HepG2 (cell line): ENCODE measurements at regions not wholly inside any gene's neighbourhood (a gene's known extent, or its start where the extent isn't known, plus 50 kb on each side); places are given as distances from the start of the nearest gene placed in this dataset.

Experiments used
- ATAC-seq: fragments of 200-7000 bp; cut with Tn5 transposase; 3 replicates; pipeline ENCODE4 v1.9.1; 2020; ENCODE audit warnings: mild to moderate bottlenecking, moderate library complexity
- BruUV-seq: library from RNA; stranded (reverse); fragments of 400-500 nt; replicated peaks from 2 replicates; lab custom pipeline; 2021; lab: Mats Ljungman, UMichigan
- CTCF ChIA-PET: fragments of 300-600 bp; formaldehyde crosslinking; extraction: SDS; loops from one replicate; lab custom pipeline; 2021; ENCODE audit warnings: low total read pairs, inconsistent platforms, low intra/inter-chr PET ratio; lab: Yijun Ruan, JAX
- POLR2A ChIA-PET: fragments of 350-600 bp; sonication (Branson Sonifier 250); formaldehyde crosslinking; loops from one replicate; lab custom pipeline; 2020; ENCODE audit warnings: antibody characterized with exemption, inconsistent platforms; lab: Yijun Ruan, JAX
- DNase-seq: peaks from one replicate; pipeline ENCODE4 v3.0.0-alpha.2; 2015; ENCODE audit warnings: low spot score
- FAIRE-seq: peaks from 3 replicates; lab custom pipeline; 2011; peaks lifted over from hg19 to GRCh38; lab: Jason Lieb, UNC
- H2AFZ ChIP-seq: one replicate; pipeline ENCODE4 v1.6.1; 2011; ENCODE audit warnings: low read length, inconsistent platforms
- H3K27ac ChIP-seq: fragments of 300-600 bp; 3 replicates; pipeline ENCODE4 v1.8.0; 2011; ENCODE audit warnings: mixed run types, mild to moderate bottlenecking, mixed read lengths, low read length, inconsistent platforms; ENCODE audit not compliant: insufficient read depth; ENCODE audit errors: extremely low read length
- H3K27me3 ChIP-seq, 2 experiments: fragments of 200-600 bp in 1 of 2; 2 replicates in 1 of 2; 3 replicates in 1 of 2; pipeline versions ENCODE4 v1.6.0 to v1.8.0; 2011; ENCODE audit warnings: low read length in 2 of 2, mild to moderate bottlenecking in 2 of 2, moderate library complexity in 2 of 2, inconsistent platforms in 1 of 2; ENCODE audit not compliant: insufficient read depth in 2 of 2, control insufficient read depth in 1 of 2
- H3K36me3 ChIP-seq, 2 experiments: fragments of 200-600 bp in 1 of 2; replicated peaks in 1 of 2; 2 replicates in 1 of 2; 3 replicates in 1 of 2; pipeline versions ENCODE4 v1.5.1 to v1.8.0; 2011; ENCODE audit warnings: low read length in 2 of 2, inconsistent platforms in 1 of 2; ENCODE audit not compliant: insufficient read depth in 2 of 2, control insufficient read depth in 1 of 2
- H3K4me1 ChIP-seq: 2 replicates; pipeline ENCODE4 v1.5.1; 2012; ENCODE audit warnings: low read length, inconsistent platforms; ENCODE audit not compliant: insufficient read depth
- H3K4me2 ChIP-seq: 2 replicates; pipeline ENCODE4 v1.6.0; 2011; ENCODE audit warnings: low read depth, low read length, inconsistent platforms
- H3K4me3 ChIP-seq, 3 experiments: fragments of 200-600 bp in 1 of 3; sonication (generic), shearing (Covaris generic) in 1 of 3; replicated peaks in 1 of 3; 2 replicates each; pipeline ENCODE4 v1.5.1; 2011 to 2016; ENCODE audit warnings: low read length in 3 of 3, inconsistent platforms in 2 of 3, low read depth in 2 of 3, mild to moderate bottlenecking in 2 of 3, control low read depth in 1 of 3, mixed read lengths in 1 of 3; ENCODE audit not compliant: insufficient read depth in 1 of 3
- H3K79me2 ChIP-seq: one replicate; pipeline ENCODE4 v1.6.1; 2011; ENCODE audit warnings: low read length, inconsistent platforms; ENCODE audit not compliant: insufficient read depth
- H3K9ac ChIP-seq: 2 replicates; pipeline ENCODE4 v1.6.0; 2011; ENCODE audit warnings: mild to moderate bottlenecking, low read depth, low read length, inconsistent platforms; ENCODE audit not compliant: insufficient read depth
- H3K9me3 ChIP-seq: 2 replicates; pipeline ENCODE4 v1.5.1; 2012; ENCODE audit warnings: mild to moderate bottlenecking, low read length
- H4K20me1 ChIP-seq: 2 replicates; pipeline ENCODE4 v1.6.0; 2011; ENCODE audit warnings: inconsistent platforms, mild to moderate bottlenecking, low read length, moderate library complexity; ENCODE audit not compliant: insufficient read depth
- CENPX ChIP-seq: sonication (generic); formaldehyde crosslinking; IDR thresholded peaks from 2 replicates; pipeline ENCODE4 v1.9.0; 2021; ENCODE audit warnings: mild to moderate bottlenecking, missing genetic modification reagents, moderate library complexity
- GTF3A ChIP-seq: sonication (generic); formaldehyde crosslinking; conservative IDR thresholded peaks from 2 replicates; pipeline ENCODE4 v1.4.0; 2020; ENCODE audit warnings: mild to moderate bottlenecking, missing genetic modification reagents
- HIVEP1 ChIP-seq: sonication (generic); formaldehyde crosslinking; IDR thresholded peaks from 2 replicates; pipeline ENCODE4 v1.4.0; 2020; ENCODE audit warnings: mild to moderate bottlenecking, missing genetic modification reagents
- IKZF1 ChIP-seq: fragments of 450-650 bp; IDR thresholded peaks from 2 replicates; pipeline ENCODE4 v1.7.1; 2016
- NR2F6 ChIP-seq, 2 experiments: IDR thresholded peaks; 2 replicates each; pipeline ENCODE4 v1.6.1; 2016; ENCODE audit warnings: antibody characterized with exemption in 1 of 2, mild to moderate bottlenecking in 1 of 2
- SP2 ChIP-seq: sonication (generic); formaldehyde crosslinking; IDR thresholded peaks from 2 replicates; pipeline ENCODE4 v1.5.1; 2020; ENCODE audit warnings: mild to moderate bottlenecking, missing genetic modification reagents
- ZBTB3 ChIP-seq: sonication (generic); formaldehyde crosslinking; IDR thresholded peaks from 2 replicates; pipeline ENCODE4 v1.4.0; 2020; ENCODE audit warnings: low read depth, mild to moderate bottlenecking, moderate library complexity, missing genetic modification reagents, borderline replicate concordance
- ZNF224 ChIP-seq: sonication (generic); formaldehyde crosslinking; IDR thresholded peaks from 2 replicates; pipeline ENCODE4 v1.5.0; 2020; ENCODE audit warnings: mild to moderate bottlenecking, missing genetic modification reagents
- ZNF3 ChIP-seq: IDR thresholded peaks from 2 replicates; pipeline ENCODE4 v1.7.0; 2017; ENCODE audit warnings: inconsistent platforms
- ZNF468 ChIP-seq: sonication (generic); formaldehyde crosslinking; IDR thresholded peaks from 2 replicates; pipeline ENCODE4 v1.8.0; 2022; ENCODE audit warnings: mild to moderate bottlenecking, moderate library complexity, missing genetic modification reagents
- ZNF556 ChIP-seq: sonication (generic); formaldehyde crosslinking; IDR thresholded peaks from 2 replicates; pipeline ENCODE4 v1.4.0; 2020; ENCODE audit warnings: mild to moderate bottlenecking, missing genetic modification reagents, borderline replicate concordance
- ZNF780A ChIP-seq: sonication (generic); formaldehyde crosslinking; IDR thresholded peaks from 2 replicates; pipeline ENCODE4 v1.8.0; 2022; ENCODE audit warnings: mild to moderate bottlenecking, missing genetic modification reagents, moderate library complexity
- ZNF879 ChIP-seq: sonication (generic); formaldehyde crosslinking; IDR thresholded peaks from 2 replicates; pipeline ENCODE4 v1.8.1; 2023; ENCODE audit warnings: missing genetic modification reagents
- ZNF883 ChIP-seq: sonication (generic); formaldehyde crosslinking; IDR thresholded peaks from 2 replicates; pipeline ENCODE4 v1.5.1; 2020; ENCODE audit warnings: mild to moderate bottlenecking, missing genetic modification reagents; ENCODE audit errors: not compliant biosample characterization
- ZSCAN12 ChIP-seq: sonication (generic); formaldehyde crosslinking; IDR thresholded peaks from 2 replicates; pipeline ENCODE4 v1.9.0; 2021; ENCODE audit warnings: mild to moderate bottlenecking, missing genetic modification reagents
- WGBS: methylation state at CpG from one replicate; pipeline ENCODE4 v1.1.6; 2017; ENCODE audit warnings: low lambda C conversion rate; 5-methylcytosine and 5-hydroxymethylcytosine counted together
- in situ Hi-C: cut with HindIII; loops from 2 replicates; pipeline ENCODE4 v1.10.0; 2017; ENCODE audit warnings: low pct_unique_long_range_greater_than_20kb; ENCODE audit not compliant: extremely low pct_ligation_motif_present
- intact Hi-C: fragments of 100-400 bp; cut with micrococcal nuclease; formaldehyde crosslinking; loops from one replicate; pipeline ENCODE4 v1.10.0; 2022; ENCODE audit not compliant: unreplicated experiment
- TF ChIP-seq, protein P1 (sequence below): sonication (generic); formaldehyde crosslinking; IDR thresholded peaks from 2 replicates; pipeline ENCODE4 v1.8.1; 2023; ENCODE audit warnings: mild to moderate bottlenecking, moderate library complexity, missing genetic modification reagents
- TF ChIP-seq, protein P2 (sequence below): sonication (generic); formaldehyde crosslinking; IDR thresholded peaks from 2 replicates; pipeline ENCODE4 v1.4.0; 2020; ENCODE audit warnings: missing genetic modification reagents
- TF ChIP-seq, protein P3 (sequence below), 2 experiments: fragments of 450-650 bp in 1 of 2; sonication (generic) in 1 of 2; formaldehyde crosslinking; IDR thresholded peaks; 2 replicates each; pipeline versions ENCODE4 v1.5.0 to v1.8.0; 2020 to 2022; ENCODE audit warnings: mild to moderate bottlenecking in 1 of 2, missing genetic modification reagents in 1 of 2
- TF ChIP-seq, protein P4 (sequence below): sonication (generic); formaldehyde crosslinking; IDR thresholded peaks from 2 replicates; pipeline ENCODE4 v1.8.1; 2023; ENCODE audit warnings: mild to moderate bottlenecking, missing genetic modification reagents
- TF ChIP-seq, protein P5 (sequence below): sonication (generic); formaldehyde crosslinking; IDR thresholded peaks from 2 replicates; pipeline ENCODE4 v1.5.1; 2020; ENCODE audit warnings: missing genetic modification reagents, mild to moderate bottlenecking, borderline replicate concordance

DNA sequence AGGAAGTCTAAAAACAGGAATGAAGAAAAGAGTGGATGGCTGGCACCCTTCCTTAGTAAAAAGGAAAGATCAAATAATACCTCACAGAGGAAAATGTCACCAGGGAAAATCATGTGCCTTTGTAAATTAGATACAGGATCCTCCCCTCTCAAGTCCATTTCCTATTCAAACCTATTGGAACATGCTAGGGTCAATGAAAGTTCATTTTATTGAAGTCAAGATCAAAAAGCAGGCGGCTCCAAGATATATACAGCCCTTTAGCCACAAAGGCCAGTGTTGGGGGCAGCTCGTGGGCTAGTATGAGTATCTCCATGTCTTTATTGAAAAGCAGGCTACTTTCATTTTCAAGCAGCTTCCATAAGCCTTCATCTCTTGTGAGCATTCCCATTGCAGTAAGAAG lies 141.1 kb downstream of the QDPR start:
- no TSS peak for BruUV-seq
- intact Hi-C loops (no loop called here), in situ Hi-C loops (no loop called here)
- CTCF ChIA-PET, result no interaction called here
- H4K20me1 ChIP-seq, result no peaks in the 10 kb centered on the region
- H3K79me2 ChIP-seq, result no peaks in the 10 kb centered on the region
- H3K4me2 ChIP-seq, result no peak overlapping the region
- no peak overlapping the region for H2AFZ ChIP-seq
- 9% methylated on average over 2 of the region's 2 CpGs for WGBS
- ATAC-seq (no peak), FAIRE-seq (no peak), DNase-seq (no peak)
- no peak overlapping the region for H3K4me3 ChIP-seq
- H3K9me3 ChIP-seq, result no peaks in the 10 kb centered on the region
- H3K27me3 ChIP-seq, result no peaks in the 10 kb centered on the region
- no peaks in the 10 kb centered on the region for H3K36me3 ChIP-seq
- H3K27ac ChIP-seq, result no peak overlapping the region
- H3K9ac ChIP-seq, result no peak overlapping the region
- POLR2A ChIA-PET, result no interaction called here
- H3K4me1 ChIP-seq, result no peaks in the 10 kb centered on the region
- TF ChIP-seq, protein P1, sequence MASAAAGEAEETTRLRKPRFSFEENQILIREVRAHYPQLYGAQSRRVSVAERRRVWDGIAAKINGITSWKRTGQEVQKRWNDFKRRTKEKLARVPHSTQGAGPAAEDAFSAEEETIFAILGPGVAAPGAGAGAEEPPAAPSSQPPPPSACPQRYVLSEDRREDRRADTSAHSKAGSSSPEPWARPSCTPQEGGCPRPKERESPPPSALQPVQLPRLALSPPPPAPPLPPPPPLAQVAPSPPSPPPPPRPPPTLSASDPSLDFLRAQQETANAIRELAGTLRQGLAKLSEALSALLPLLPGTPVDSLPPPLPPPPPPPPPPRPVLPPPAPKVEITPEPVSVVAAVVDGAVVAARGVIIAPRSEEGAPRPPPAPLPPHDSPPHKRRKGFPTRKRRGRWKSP, result no peak
- no peak for TF ChIP-seq HIVEP1 (CRISPR knock-in tag)
- TF ChIP-seq ZBTB3 (CRISPR knock-in tag), result no peak
- TF ChIP-seq, protein P2, sequence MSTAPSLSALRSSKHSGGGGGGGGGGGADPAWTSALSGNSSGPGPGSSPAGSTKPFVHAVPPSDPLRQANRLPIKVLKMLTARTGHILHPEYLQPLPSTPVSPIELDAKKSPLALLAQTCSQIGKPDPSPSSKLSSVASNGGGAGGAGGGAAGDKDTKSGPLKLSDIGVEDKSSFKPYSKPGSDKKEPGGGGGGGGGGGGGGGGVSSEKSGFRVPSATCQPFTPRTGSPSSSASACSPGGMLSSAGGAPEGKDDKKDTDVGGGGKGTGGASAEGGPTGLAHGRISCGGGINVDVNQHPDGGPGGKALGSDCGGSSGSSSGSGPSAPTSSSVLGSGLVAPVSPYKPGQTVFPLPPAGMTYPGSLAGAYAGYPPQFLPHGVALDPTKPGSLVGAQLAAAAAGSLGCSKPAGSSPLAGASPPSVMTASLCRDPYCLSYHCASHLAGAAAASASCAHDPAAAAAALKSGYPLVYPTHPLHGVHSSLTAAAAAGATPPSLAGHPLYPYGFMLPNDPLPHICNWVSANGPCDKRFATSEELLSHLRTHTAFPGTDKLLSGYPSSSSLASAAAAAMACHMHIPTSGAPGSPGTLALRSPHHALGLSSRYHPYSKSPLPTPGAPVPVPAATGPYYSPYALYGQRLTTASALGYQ (CRISPR knock-in tag), result no peak
- no peak for TF ChIP-seq ZNF780A (CRISPR knock-in tag)
- TF ChIP-seq ZNF883, result no peak
- TF ChIP-seq NR2F6 (IDR thresholded peaks at IDR 0.05), result no peak
- TF ChIP-seq NR2F6 (CRISPR knock-in tag; IDR thresholded peaks at IDR 0.05), result no peak
- no peak for TF ChIP-seq GTF3A (CRISPR knock-in tag)
- TF ChIP-seq ZNF879, result no peak
- TF ChIP-seq ZNF556 (CRISPR knock-in tag), result no peak
- TF ChIP-seq, protein P3, sequence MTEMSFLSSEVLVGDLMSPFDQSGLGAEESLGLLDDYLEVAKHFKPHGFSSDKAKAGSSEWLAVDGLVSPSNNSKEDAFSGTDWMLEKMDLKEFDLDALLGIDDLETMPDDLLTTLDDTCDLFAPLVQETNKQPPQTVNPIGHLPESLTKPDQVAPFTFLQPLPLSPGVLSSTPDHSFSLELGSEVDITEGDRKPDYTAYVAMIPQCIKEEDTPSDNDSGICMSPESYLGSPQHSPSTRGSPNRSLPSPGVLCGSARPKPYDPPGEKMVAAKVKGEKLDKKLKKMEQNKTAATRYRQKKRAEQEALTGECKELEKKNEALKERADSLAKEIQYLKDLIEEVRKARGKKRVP (CRISPR knock-in tag; IDR thresholded peaks at IDR 0.05), result no peak
- no peak for TF ChIP-seq IKZF1
- TF ChIP-seq ZNF3 (CRISPR knock-in tag), result no peak
- no peak for TF ChIP-seq ZSCAN12 (CRISPR knock-in tag)
- TF ChIP-seq SP2 (CRISPR knock-in tag), result no peak
- TF ChIP-seq CENPX, result no peak
- TF ChIP-seq, protein P4, sequence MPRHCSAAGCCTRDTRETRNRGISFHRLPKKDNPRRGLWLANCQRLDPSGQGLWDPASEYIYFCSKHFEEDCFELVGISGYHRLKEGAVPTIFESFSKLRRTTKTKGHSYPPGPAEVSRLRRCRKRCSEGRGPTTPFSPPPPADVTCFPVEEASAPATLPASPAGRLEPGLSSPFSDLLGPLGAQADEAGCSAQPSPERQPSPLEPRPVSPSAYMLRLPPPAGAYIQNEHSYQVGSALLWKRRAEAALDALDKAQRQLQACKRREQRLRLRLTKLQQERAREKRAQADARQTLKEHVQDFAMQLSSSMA (CRISPR knock-in tag), result no peak
- TF ChIP-seq, protein P5, sequence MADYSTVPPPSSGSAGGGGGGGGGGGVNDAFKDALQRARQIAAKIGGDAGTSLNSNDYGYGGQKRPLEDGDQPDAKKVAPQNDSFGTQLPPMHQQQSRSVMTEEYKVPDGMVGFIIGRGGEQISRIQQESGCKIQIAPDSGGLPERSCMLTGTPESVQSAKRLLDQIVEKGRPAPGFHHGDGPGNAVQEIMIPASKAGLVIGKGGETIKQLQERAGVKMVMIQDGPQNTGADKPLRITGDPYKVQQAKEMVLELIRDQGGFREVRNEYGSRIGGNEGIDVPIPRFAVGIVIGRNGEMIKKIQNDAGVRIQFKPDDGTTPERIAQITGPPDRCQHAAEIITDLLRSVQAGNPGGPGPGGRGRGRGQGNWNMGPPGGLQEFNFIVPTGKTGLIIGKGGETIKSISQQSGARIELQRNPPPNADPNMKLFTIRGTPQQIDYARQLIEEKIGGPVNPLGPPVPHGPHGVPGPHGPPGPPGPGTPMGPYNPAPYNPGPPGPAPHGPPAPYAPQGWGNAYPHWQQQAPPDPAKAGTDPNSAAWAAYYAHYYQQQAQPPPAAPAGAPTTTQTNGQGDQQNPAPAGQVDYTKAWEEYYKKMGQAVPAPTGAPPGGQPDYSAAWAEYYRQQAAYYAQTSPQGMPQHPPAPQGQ (CRISPR knock-in tag), result no peak
- TF ChIP-seq ZNF468, result no peak
- no peak for TF ChIP-seq ZNF224 (CRISPR knock-in tag)
